Mammary epithelial cell (primary cell): ENCODE measurements at regions not wholly inside any gene's neighbourhood (a gene's known extent, or its start where the extent isn't known, plus 50 kb on each side); places are given as distances from the start of the nearest gene placed in this dataset.

Source experiments
- EZH2 ChIP-seq: IDR thresholded peaks from 2 replicates; pipeline ENCODE4 v1.6.1; 2012; ENCODE audit warnings: low read length, inconsistent platforms, borderline replicate concordance
- TF ChIP-seq, protein P1 (sequence below), 2 donors: IDR thresholded peaks in 1 of 2; conservative IDR thresholded peaks in 1 of 2; 2 replicates each; pipeline ENCODE4 v1.5.1; 2011 to 2012; ENCODE audit warnings: inconsistent platforms in 2 of 2, low read length in 2 of 2, mild to moderate bottlenecking in 2 of 2, control low read depth in 1 of 2, low read depth in 1 of 2; ENCODE audit not compliant: insufficient read depth in 1 of 2; ENCODE audit errors: extremely low read depth in 1 of 2

DNA sequence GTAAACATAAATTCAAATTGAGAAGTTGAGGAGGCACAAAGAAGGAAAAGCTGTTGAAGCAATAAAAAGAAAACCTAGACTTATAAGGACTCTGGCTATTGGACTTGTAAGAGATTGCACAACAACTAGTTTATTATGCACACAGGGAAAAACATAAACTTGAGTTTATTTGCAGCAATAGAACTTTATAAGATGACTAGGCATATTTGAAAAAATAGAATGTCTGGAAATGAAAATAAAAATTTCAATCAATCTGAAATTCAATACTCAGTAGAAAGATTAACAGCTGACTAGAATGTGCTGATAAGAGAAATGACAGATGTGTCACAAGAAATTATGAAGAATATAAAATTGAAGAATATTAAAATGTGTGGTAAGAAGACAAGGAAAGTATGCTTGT, 505.4 kb upstream of the ZP4 start:
- TF ChIP-seq, protein P1, sequence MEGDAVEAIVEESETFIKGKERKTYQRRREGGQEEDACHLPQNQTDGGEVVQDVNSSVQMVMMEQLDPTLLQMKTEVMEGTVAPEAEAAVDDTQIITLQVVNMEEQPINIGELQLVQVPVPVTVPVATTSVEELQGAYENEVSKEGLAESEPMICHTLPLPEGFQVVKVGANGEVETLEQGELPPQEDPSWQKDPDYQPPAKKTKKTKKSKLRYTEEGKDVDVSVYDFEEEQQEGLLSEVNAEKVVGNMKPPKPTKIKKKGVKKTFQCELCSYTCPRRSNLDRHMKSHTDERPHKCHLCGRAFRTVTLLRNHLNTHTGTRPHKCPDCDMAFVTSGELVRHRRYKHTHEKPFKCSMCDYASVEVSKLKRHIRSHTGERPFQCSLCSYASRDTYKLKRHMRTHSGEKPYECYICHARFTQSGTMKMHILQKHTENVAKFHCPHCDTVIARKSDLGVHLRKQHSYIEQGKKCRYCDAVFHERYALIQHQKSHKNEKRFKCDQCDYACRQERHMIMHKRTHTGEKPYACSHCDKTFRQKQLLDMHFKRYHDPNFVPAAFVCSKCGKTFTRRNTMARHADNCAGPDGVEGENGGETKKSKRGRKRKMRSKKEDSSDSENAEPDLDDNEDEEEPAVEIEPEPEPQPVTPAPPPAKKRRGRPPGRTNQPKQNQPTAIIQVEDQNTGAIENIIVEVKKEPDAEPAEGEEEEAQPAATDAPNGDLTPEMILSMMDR (conservative IDR thresholded peaks at IDR 0.05 in 1 of 2, IDR thresholded peaks at IDR 0.05 in 1 of 2; ENCODE audit: extremely low read depth in 1 of 2, insufficient read depth in 1 of 2, low read depth in 1 of 2, low read length in 2 of 2) = no peak
- no peak for TF ChIP-seq EZH2
